ENCODE measurements at regions not wholly inside any gene's neighbourhood (a gene's known extent, or its start where the extent isn't known, plus 50 kb on each side); places are given as distances from the start of the nearest gene placed in this dataset.

GRCh38 chr15:31250033-31250432 is 76.6 kb upstream of the KLF13 start:
- no peak for DNase-seq (ENCODE audit: extremely low spot score)
- H3K9me3 ChIP-seq: no peaks in the 10 kb centered on the region
- no peak overlapping the region for H3K27ac ChIP-seq (replicated peaks in 1 of 4)
- H3K27me3 ChIP-seq: no peaks in the 10 kb centered on the region
- WGBS: 94% methylated on average over 7 of the region's 9 CpGs
- TF ChIP-seq CTCF (IDR thresholded peaks at IDR 0.05) (no peak), EP300 (IDR thresholded peaks at IDR 0.05) (no peak), POLR2A (IDR thresholded peaks at IDR 0.05; ENCODE audit: low read depth) (no peak), POLR2AphosphoS5 (IDR thresholded peaks at IDR 0.05) (no peak)
- H3K4me1 ChIP-seq: no peaks in the 10 kb centered on the region
- H3K4me3 ChIP-seq: no peak overlapping the region
- intact Hi-C loops (cut with DNase I): no loop called here
- H3K36me3 ChIP-seq: no peaks in the 10 kb centered on the region

GRCh38 chr15:31251165-31251564 is 75.5 kb upstream of the KLF13 start:
- Histone ChIP-seq H3K4me1 (no peaks in the 10 kb centered on the region), H3K4me3 (no peak overlapping the region), H3K9me3 (no peaks in the 10 kb centered on the region), H3K27ac (replicated peaks in 1 of 4) (no peak overlapping the region), H3K27me3 (no peaks in the 10 kb centered on the region), H3K36me3 (no peaks in the 10 kb centered on the region)
- intact Hi-C loops (cut with DNase I): no loop called here
- WGBS: 94% methylated on average over 7 of the region's 7 CpGs
- TF ChIP-seq POLR2AphosphoS5 (IDR thresholded peaks at IDR 0.05) (no peak), EP300 (IDR thresholded peaks at IDR 0.05) (no peak), CTCF (IDR thresholded peaks at IDR 0.05) (no peak), POLR2A (IDR thresholded peaks at IDR 0.05; ENCODE audit: low read depth) (no peak)
- DNase-seq (ENCODE audit: extremely low spot score): no peak

- Histone ChIP-seq H3K4me1 (no peaks in the 10 kb centered on the region), H3K27ac (replicated peaks in 1 of 4) (no peak overlapping the region), H3K9me3 (no peaks in the 10 kb centered on the region), H3K27me3 (no peaks in the 10 kb centered on the region), H3K36me3 (no peaks in the 10 kb centered on the region), H3K4me3 (no peak overlapping the region)
- 76% methylated on average over 7 of the region's 8 CpGs for WGBS
- TF ChIP-seq POLR2AphosphoS5 (IDR thresholded peaks at IDR 0.05): no peak
- TF ChIP-seq CTCF (IDR thresholded peaks at IDR 0.05): no peak
- TF ChIP-seq EP300 (IDR thresholded peaks at IDR 0.05): no peak
- TF ChIP-seq POLR2A (IDR thresholded peaks at IDR 0.05; ENCODE audit: low read depth): no peak
- intact Hi-C loops (cut with DNase I): no loop called here
- DNase-seq (ENCODE audit: extremely low spot score): no peak
These were observed 74.4 kb upstream of the KLF13 start for GRCh38 chr15:31252171-31252785.

- Histone ChIP-seq H3K9me3 (no peaks in the 10 kb centered on the region), H3K4me1 (no peaks in the 10 kb centered on the region), H3K4me3 (no peak overlapping the region), H3K27ac (replicated peaks in 1 of 4) (no peak overlapping the region), H3K27me3 (no peaks in the 10 kb centered on the region), H3K36me3 (no peaks in the 10 kb centered on the region)
- no peak for DNase-seq (ENCODE audit: extremely low spot score)
- 69% methylated on average over 7 of the region's 7 CpGs for WGBS
- TF ChIP-seq POLR2AphosphoS5 (IDR thresholded peaks at IDR 0.05) (no peak), CTCF (IDR thresholded peaks at IDR 0.05) (no peak), POLR2A (IDR thresholded peaks at IDR 0.05; ENCODE audit: low read depth) (no peak), EP300 (IDR thresholded peaks at IDR 0.05) (no peak)
- intact Hi-C loops (cut with DNase I): loop anchor here (5.0 kb wide), 1 partner anchor 52 kb away; no protein-coding TSS in a partner anchor
These were observed 72.0 kb upstream of the KLF13 start for GRCh38 chr15:31254431-31255175.
